ENCODE measurements at regions not wholly inside any gene's neighbourhood (a gene's known extent, or its start where the extent isn't known, plus 50 kb on each side); places are given as distances from the start of the nearest gene placed in this dataset.

- TF ChIP-seq, protein P1, sequence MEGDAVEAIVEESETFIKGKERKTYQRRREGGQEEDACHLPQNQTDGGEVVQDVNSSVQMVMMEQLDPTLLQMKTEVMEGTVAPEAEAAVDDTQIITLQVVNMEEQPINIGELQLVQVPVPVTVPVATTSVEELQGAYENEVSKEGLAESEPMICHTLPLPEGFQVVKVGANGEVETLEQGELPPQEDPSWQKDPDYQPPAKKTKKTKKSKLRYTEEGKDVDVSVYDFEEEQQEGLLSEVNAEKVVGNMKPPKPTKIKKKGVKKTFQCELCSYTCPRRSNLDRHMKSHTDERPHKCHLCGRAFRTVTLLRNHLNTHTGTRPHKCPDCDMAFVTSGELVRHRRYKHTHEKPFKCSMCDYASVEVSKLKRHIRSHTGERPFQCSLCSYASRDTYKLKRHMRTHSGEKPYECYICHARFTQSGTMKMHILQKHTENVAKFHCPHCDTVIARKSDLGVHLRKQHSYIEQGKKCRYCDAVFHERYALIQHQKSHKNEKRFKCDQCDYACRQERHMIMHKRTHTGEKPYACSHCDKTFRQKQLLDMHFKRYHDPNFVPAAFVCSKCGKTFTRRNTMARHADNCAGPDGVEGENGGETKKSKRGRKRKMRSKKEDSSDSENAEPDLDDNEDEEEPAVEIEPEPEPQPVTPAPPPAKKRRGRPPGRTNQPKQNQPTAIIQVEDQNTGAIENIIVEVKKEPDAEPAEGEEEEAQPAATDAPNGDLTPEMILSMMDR (IDR thresholded peaks at IDR 0.05), result no peak
- TF ChIP-seq POLR2AphosphoS5 (IDR thresholded peaks at IDR 0.05) (no peak), POLR2A (IDR thresholded peaks at IDR 0.05) (no peak), EP300 (IDR thresholded peaks at IDR 0.05; ENCODE audit: low read depth) (no peak)
Measured at GRCh38 chr1:5475572-5475971, 516.7 kb downstream of the NPHP4 start.
